OCI-LY1 (cell line): ENCODE measurements at regions not wholly inside any gene's neighbourhood (a gene's known extent, or its start where the extent isn't known, plus 50 kb on each side); places are given as distances from the start of the nearest gene placed in this dataset.

Source experiments
- CTCF ChIP-seq: fragments of 200-600 bp; sonication (generic), shearing (Covaris generic); IDR thresholded peaks from 2 replicates; pipeline ENCODE4 v1.5.1; 2017; ENCODE audit warnings: mild to moderate bottlenecking, antibody characterized with exemption, low read length, moderate library complexity, mixed read lengths
- EZH2 ChIP-seq: fragments of 200-600 bp; sonication (generic), shearing (Covaris generic); IDR thresholded peaks from 2 replicates; pipeline ENCODE4 v1.8.0; 2017; ENCODE audit warnings: borderline replicate concordance, mixed run types, mild to moderate bottlenecking, antibody characterized with exemption, low read length, moderate library complexity, mixed read lengths

GRCh38 chr3:99134986-99135385 lies 233.5 kb upstream of the DCBLD2 start:
- TF ChIP-seq CTCF: no peak
- no peak for TF ChIP-seq EZH2
